GM23338 (cell line): ENCODE measurements at regions not wholly inside any gene's neighbourhood (a gene's known extent, or its start where the extent isn't known, plus 50 kb on each side); places are given as distances from the start of the nearest gene placed in this dataset.

Experiments
- ATAC-seq: fragments of 200-7000 bp; cut with Tn5 transposase; 3 replicates; pipeline ENCODE4 v1.9.1; 2020
- DNase-seq: peaks from one replicate; pipeline ENCODE4 v3.0.0-alpha.2; 2015; ENCODE audit warnings: low spot score
- H2AFZ ChIP-seq: fragments of 200-600 bp; sonication (generic); 2 replicates; pipeline ENCODE4 v1.8.0; 2016; ENCODE audit warnings: antibody characterized with exemption, mild to moderate bottlenecking, moderate library complexity
- H3F3A ChIP-seq: fragments of 200-600 bp; sonication (generic); replicated peaks from 2 replicates; pipeline ENCODE4 v1.8.0; 2017; ENCODE audit warnings: antibody characterized with exemption, mixed run types, low read depth
- H3K27ac ChIP-seq: fragments of 200-600 bp; sonication (generic); 2 replicates; pipeline ENCODE4 v1.6.1; 2016; ENCODE audit warnings: low read depth
- H3K27me3 ChIP-seq: fragments of 200-600 bp; sonication (generic); 2 replicates; pipeline ENCODE4 v1.8.0; 2016; ENCODE audit warnings: mild to moderate bottlenecking, mixed run types, moderate library complexity; ENCODE audit not compliant: insufficient read depth
- H3K36me3 ChIP-seq: fragments of 200-600 bp; sonication (generic); 2 replicates; pipeline ENCODE4 v1.8.0; 2016; ENCODE audit warnings: mild to moderate bottlenecking; ENCODE audit not compliant: insufficient read depth
- H3K4me1 ChIP-seq: fragments of 200-600 bp; sonication (generic); 2 replicates; pipeline ENCODE4 v1.8.0; 2016; ENCODE audit warnings: mild to moderate bottlenecking, moderate library complexity; ENCODE audit not compliant: insufficient read depth
- H3K4me2 ChIP-seq: fragments of 200-600 bp; sonication (generic); 2 replicates; pipeline ENCODE4 v1.7.1; 2017; ENCODE audit warnings: mixed run types
- H3K4me3 ChIP-seq: fragments of 200-600 bp; sonication (generic); 2 replicates; pipeline ENCODE4 v1.6.1; 2016; ENCODE audit warnings: mixed run types
- H3K79me2 ChIP-seq: fragments of 200-600 bp; sonication (generic); replicated peaks from 2 replicates; pipeline ENCODE4 v1.8.0; 2017; ENCODE audit warnings: mild to moderate bottlenecking; ENCODE audit not compliant: insufficient read depth
- H3K9me2 ChIP-seq: fragments of 200-600 bp; sonication (generic); 2 replicates; pipeline ENCODE4 v1.8.0; 2017; ENCODE audit not compliant: insufficient read depth
- H4K20me1 ChIP-seq: fragments of 200-600 bp; sonication (generic); replicated peaks from 2 replicates; pipeline ENCODE4 v1.8.0; 2017; ENCODE audit warnings: mild to moderate bottlenecking; ENCODE audit not compliant: insufficient read depth
- H3K27ac Mint-ChIP-seq: 2 replicates; pipeline ENCODE4 v1.8.0; 2020; ENCODE audit warnings: inconsistent platforms, mild to moderate bottlenecking, moderate library complexity, mixed read lengths
- H3K27me3 Mint-ChIP-seq: 3 replicates; pipeline ENCODE4 v1.8.0; 2022; ENCODE audit warnings: low read depth, mild to moderate bottlenecking, moderate library complexity, mixed read lengths, inconsistent platforms; ENCODE audit not compliant: insufficient read depth, poor library complexity
- H3K36me3 Mint-ChIP-seq: 3 replicates; pipeline ENCODE4 v1.8.0; 2021; ENCODE audit warnings: low read depth, mild to moderate bottlenecking, inconsistent platforms, moderate library complexity, mixed read lengths
- H3K4me1 Mint-ChIP-seq: 3 replicates; pipeline ENCODE4 v1.8.0; 2020; ENCODE audit warnings: mild to moderate bottlenecking, inconsistent platforms, mixed read lengths
- H3K4me3 Mint-ChIP-seq: 3 replicates; pipeline ENCODE4 v1.8.0; 2021; ENCODE audit warnings: moderate library complexity, mild to moderate bottlenecking, inconsistent platforms, mixed read lengths
- H3K9me3 Mint-ChIP-seq: 3 replicates; pipeline ENCODE4 v1.8.0; 2020; ENCODE audit warnings: moderate library complexity, mild to moderate bottlenecking, inconsistent platforms, mixed read lengths
- JUNB ChIP-seq: IDR thresholded peaks from one replicate; pipeline ENCODE4 v1.6.1; 2016; ENCODE audit warnings: antibody characterized with exemption; ENCODE audit not compliant: unreplicated experiment
- STAT1 ChIP-seq: IDR thresholded peaks from one replicate; pipeline ENCODE4 v1.6.1; 2016; ENCODE audit warnings: antibody characterized with exemption; ENCODE audit not compliant: unreplicated experiment
- ZNF114 ChIP-seq: fragments of 250-450 bp; sonication (Bioruptor Pico); IDR thresholded peaks from 2 replicates; pipeline ENCODE4 v1.5.0; 2020; ENCODE audit warnings: mild to moderate bottlenecking, moderate library complexity
- ZNF331 ChIP-seq: fragments of 250-450 bp; sonication (Bioruptor Pico); IDR thresholded peaks from 2 replicates; pipeline ENCODE4 v1.5.0; 2020; ENCODE audit warnings: low read depth, mild to moderate bottlenecking, moderate library complexity
- TF ChIP-seq, protein P1 (sequence below), 2 experiments: fragments of 200-600 bp in 1 of 2; sonication (generic) in 1 of 2; conservative IDR thresholded peaks; 2 replicates each; pipeline versions ENCODE4 v1.5.1 to v1.6.1; 2016 to 2017; ENCODE audit warnings: antibody characterized with exemption in 2 of 2, low read depth in 2 of 2, mild to moderate bottlenecking in 2 of 2, moderate library complexity in 1 of 2
- TF ChIP-seq, protein P2 (sequence below): IDR thresholded peaks from one replicate; pipeline ENCODE4 v1.6.1; 2018; ENCODE audit warnings: antibody characterized with exemption; ENCODE audit not compliant: unreplicated experiment
- TF ChIP-seq, protein P3 (sequence below): fragments of 250-450 bp; sonication (Bioruptor Pico); IDR thresholded peaks from 2 replicates; pipeline ENCODE4 v1.5.0; 2020; ENCODE audit warnings: mild to moderate bottlenecking, moderate library complexity

DNA sequence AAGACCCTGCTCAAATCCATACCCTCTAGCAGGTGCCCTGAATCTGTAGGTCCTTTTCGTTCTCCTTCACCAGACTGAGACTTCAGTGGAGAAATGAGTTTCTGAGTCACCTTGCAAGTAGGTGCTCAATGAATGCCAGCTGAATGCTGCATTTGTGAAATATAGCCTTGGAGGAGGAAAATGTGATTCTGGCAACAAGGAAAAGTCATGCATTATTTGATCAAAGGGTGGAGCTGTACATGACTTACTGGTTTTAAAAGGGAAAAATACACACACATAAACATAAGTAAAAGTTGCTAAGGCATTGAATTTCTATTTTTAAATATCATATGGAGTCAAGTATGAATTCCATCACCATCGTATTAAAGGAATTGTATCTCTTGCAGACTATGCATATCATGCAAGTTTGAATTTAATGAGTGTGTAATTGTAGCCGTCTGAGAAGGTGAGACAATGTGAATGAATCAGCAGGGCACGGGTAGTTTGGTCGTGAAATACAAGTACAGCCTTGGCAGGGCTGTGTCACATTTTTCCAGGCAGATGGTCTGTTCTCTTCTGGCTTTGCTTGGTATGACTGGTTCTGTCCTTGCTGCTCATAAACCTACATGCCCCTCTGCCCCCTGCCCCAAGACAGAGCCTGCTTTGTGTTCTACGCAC, 160.8 kb downstream of the COL6A3 start:
- Mint-ChIP-seq H3K9me3 (0 out of 3 replicates have a peak, but pooled peaks cover 6% of the 10 kb centered on the region), H3K4me1 (peaks cover 7% of the 10 kb centered on the region; the same call in 2 of the 3 replicates), H3K27ac (no peak overlapping the region), H3K27me3 (peaks cover 2% of the 10 kb centered on the region), H3K36me3 (no peaks in the 10 kb centered on the region), H3K4me3 (no peak overlapping the region)
- H3K9me2 ChIP-seq = peaks cover 5% of the 10 kb centered on the region; the same call in 1 of the 2 replicates
- H3K4me2 ChIP-seq = no peak overlapping the region
- H3K27ac ChIP-seq = no peak overlapping the region
- ATAC-seq = no peak
- no peak overlapping the region for H2AFZ ChIP-seq
- no peaks in the 10 kb centered on the region for H3K36me3 ChIP-seq
- H3K4me1 ChIP-seq = no peaks in the 10 kb centered on the region
- no peak overlapping the region for H3K4me3 ChIP-seq
- H3K27me3 ChIP-seq = no peaks in the 10 kb centered on the region
- no peaks in the 10 kb centered on the region for H3F3A ChIP-seq
- H4K20me1 ChIP-seq = no peaks in the 10 kb centered on the region
- no peak for DNase-seq
- no peaks in the 10 kb centered on the region for H3K79me2 ChIP-seq
- TF ChIP-seq, protein P1, sequence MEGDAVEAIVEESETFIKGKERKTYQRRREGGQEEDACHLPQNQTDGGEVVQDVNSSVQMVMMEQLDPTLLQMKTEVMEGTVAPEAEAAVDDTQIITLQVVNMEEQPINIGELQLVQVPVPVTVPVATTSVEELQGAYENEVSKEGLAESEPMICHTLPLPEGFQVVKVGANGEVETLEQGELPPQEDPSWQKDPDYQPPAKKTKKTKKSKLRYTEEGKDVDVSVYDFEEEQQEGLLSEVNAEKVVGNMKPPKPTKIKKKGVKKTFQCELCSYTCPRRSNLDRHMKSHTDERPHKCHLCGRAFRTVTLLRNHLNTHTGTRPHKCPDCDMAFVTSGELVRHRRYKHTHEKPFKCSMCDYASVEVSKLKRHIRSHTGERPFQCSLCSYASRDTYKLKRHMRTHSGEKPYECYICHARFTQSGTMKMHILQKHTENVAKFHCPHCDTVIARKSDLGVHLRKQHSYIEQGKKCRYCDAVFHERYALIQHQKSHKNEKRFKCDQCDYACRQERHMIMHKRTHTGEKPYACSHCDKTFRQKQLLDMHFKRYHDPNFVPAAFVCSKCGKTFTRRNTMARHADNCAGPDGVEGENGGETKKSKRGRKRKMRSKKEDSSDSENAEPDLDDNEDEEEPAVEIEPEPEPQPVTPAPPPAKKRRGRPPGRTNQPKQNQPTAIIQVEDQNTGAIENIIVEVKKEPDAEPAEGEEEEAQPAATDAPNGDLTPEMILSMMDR (conservative IDR thresholded peaks at IDR 0.05; ENCODE audit: low read depth in 2 of 2) = no peak
- TF ChIP-seq ZNF331 (CRISPR knock-in tag) = no peak
- TF ChIP-seq ZNF114 (CRISPR knock-in tag) = no peak
- TF ChIP-seq STAT1 = no peak
- no peak for TF ChIP-seq JUNB
- TF ChIP-seq, protein P2, sequence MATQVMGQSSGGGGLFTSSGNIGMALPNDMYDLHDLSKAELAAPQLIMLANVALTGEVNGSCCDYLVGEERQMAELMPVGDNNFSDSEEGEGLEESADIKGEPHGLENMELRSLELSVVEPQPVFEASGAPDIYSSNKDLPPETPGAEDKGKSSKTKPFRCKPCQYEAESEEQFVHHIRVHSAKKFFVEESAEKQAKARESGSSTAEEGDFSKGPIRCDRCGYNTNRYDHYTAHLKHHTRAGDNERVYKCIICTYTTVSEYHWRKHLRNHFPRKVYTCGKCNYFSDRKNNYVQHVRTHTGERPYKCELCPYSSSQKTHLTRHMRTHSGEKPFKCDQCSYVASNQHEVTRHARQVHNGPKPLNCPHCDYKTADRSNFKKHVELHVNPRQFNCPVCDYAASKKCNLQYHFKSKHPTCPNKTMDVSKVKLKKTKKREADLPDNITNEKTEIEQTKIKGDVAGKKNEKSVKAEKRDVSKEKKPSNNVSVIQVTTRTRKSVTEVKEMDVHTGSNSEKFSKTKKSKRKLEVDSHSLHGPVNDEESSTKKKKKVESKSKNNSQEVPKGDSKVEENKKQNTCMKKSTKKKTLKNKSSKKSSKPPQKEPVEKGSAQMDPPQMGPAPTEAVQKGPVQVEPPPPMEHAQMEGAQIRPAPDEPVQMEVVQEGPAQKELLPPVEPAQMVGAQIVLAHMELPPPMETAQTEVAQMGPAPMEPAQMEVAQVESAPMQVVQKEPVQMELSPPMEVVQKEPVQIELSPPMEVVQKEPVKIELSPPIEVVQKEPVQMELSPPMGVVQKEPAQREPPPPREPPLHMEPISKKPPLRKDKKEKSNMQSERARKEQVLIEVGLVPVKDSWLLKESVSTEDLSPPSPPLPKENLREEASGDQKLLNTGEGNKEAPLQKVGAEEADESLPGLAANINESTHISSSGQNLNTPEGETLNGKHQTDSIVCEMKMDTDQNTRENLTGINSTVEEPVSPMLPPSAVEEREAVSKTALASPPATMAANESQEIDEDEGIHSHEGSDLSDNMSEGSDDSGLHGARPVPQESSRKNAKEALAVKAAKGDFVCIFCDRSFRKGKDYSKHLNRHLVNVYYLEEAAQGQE = no peak

DNA sequence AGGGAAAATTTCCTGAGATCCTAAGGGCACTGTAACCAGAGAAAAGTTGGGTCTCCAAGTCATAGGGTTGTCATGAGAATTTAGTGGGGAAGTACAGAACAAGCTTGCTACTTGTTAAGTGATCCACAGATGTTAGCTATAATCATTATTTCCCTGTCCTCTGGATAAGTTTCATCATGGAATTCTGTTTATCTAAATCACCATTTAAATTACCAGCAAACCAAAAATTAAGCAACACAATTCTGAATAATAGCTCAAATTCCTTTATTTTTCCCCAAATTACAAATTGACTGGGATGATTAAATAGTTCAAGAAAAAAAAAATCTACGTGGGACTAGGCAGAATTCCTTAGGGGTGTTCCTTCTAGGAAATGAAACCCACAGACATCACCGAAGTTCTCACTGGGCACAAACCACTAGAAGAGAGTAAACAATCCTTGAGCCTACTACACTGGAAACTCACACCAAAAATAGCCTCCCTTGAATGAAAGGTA, 159.5 kb downstream of the COL6A3 start:
- Mint-ChIP-seq H3K4me3 (no peak overlapping the region), H3K4me1 (peaks cover 14% of the 10 kb centered on the region), H3K9me3 (0 out of 3 replicates have a peak, but pooled peaks cover 2% of the 10 kb centered on the region), H3K36me3 (no peaks in the 10 kb centered on the region), H3K27ac (no peak overlapping the region), H3K27me3 (peaks cover 2% of the 10 kb centered on the region)
- Histone ChIP-seq H4K20me1 (no peaks in the 10 kb centered on the region), H3K27me3 (no peaks in the 10 kb centered on the region), H3K9me2 (0 out of 2 replicates have a peak, but pooled peaks cover 5% of the 10 kb centered on the region), H3F3A (no peaks in the 10 kb centered on the region), H3K4me2 (no peak overlapping the region), H2AFZ (no peak overlapping the region), H3K27ac (no peak overlapping the region), H3K36me3 (no peaks in the 10 kb centered on the region), H3K4me3 (no peak overlapping the region), H3K4me1 (no peaks in the 10 kb centered on the region), H3K79me2 (no peaks in the 10 kb centered on the region)
- DNase-seq (no peak), ATAC-seq (no peak)
- TF ChIP-seq STAT1 = no peak
- TF ChIP-seq, protein P3, sequence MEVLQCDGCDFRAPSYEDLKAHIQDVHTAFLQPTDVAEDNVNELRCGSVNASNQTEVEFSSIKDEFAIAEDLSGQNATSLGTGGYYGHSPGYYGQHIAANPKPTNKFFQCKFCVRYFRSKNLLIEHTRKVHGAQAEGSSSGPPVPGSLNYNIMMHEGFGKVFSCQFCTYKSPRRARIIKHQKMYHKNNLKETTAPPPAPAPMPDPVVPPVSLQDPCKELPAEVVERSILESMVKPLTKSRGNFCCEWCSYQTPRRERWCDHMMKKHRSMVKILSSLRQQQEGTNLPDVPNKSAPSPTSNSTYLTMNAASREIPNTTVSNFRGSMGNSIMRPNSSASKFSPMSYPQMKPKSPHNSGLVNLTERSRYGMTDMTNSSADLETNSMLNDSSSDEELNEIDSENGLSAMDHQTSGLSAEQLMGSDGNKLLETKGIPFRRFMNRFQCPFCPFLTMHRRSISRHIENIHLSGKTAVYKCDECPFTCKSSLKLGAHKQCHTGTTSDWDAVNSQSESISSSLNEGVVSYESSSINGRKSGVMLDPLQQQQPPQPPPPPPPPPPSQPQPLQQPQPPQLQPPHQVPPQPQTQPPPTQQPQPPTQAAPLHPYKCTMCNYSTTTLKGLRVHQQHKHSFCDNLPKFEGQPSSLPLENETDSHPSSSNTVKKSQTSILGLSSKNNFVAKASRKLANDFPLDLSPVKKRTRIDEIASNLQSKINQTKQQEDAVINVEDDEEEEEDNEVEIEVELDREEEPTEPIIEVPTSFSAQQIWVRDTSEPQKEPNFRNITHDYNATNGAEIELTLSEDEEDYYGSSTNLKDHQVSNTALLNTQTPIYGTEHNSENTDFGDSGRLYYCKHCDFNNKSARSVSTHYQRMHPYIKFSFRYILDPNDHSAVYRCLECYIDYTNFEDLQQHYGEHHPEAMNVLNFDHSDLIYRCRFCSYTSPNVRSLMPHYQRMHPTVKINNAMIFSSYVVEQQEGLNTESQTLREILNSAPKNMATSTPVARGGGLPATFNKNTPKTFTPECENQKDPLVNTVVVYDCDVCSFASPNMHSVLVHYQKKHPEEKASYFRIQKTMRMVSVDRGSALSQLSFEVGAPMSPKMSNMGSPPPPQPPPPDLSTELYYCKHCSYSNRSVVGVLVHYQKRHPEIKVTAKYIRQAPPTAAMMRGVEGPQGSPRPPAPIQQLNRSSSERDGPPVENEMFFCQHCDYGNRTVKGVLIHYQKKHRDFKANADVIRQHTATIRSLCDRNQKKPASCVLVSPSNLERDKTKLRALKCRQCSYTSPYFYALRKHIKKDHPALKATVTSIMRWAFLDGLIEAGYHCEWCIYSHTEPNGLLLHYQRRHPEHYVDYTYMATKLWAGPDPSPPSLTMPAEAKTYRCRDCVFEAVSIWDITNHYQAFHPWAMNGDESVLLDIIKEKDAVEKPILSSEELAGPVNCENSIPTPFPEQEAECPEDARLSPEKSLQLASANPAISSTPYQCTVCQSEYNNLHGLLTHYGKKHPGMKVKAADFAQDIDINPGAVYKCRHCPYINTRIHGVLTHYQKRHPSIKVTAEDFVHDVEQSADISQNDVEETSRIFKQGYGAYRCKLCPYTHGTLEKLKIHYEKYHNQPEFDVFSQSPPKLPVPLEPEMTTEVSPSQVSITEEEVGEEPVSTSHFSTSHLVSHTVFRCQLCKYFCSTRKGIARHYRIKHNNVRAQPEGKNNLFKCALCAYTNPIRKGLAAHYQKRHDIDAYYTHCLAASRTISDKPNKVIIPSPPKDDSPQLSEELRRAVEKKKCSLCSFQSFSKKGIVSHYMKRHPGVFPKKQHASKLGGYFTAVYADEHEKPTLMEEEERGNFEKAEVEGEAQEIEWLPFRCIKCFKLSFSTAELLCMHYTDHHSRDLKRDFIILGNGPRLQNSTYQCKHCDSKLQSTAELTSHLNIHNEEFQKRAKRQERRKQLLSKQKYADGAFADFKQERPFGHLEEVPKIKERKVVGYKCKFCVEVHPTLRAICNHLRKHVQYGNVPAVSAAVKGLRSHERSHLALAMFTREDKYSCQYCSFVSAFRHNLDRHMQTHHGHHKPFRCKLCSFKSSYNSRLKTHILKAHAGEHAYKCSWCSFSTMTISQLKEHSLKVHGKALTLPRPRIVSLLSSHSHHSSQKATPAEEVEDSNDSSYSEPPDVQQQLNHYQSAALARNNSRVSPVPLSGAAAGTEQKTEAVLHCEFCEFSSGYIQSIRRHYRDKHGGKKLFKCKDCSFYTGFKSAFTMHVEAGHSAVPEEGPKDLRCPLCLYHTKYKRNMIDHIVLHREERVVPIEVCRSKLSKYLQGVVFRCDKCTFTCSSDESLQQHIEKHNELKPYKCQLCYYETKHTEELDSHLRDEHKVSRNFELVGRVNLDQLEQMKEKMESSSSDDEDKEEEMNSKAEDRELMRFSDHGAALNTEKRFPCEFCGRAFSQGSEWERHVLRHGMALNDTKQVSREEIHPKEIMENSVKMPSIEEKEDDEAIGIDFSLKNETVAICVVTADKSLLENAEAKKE (CRISPR knock-in tag) = no peak
